ENCODE measurements at regions not wholly inside any gene's neighbourhood (a gene's known extent, or its start where the extent isn't known, plus 50 kb on each side); places are given as distances from the start of the nearest gene placed in this dataset.

DNA sequence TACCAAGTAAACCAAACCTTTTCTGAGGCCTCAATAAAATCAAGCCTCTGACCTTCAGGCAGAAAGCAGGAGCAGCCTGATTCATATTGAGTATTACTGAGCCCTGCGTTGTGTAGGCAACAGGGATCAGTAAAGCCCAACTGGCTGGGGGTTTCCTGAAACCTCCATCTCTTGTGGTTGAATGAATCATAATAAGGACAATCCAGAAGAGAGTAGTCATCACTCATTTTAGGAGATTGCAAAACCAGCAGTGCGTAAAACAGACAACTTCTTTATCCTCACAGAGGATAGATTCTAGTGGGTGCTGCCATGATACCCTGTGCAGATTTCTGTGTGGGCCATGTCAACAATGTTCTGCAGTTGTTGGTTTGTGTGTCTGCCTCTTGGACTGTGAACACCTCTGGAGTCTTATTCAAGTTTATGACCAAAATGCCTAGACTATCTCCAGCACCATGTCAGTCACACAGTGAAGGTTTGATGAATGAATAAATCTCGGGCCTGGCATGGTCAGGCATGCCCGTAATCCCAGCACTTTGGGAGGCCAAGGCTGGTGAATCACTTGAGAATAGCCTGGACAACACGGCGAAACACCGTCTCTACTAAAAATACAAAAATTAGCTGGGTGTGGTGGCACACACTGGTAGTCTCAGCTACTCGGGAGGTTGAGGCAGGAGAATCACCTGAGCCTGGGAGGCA lies 51.8 kb upstream of the RAB27B start:
- no peak for FAIRE-seq
- TF ChIP-seq CTBP2 (IDR thresholded peaks at IDR 0.05; ENCODE audit: borderline replicate concordance, insufficient read depth, insufficient read length, low read length) (no peak), EP300 (IDR thresholded peaks at IDR 0.05; ENCODE audit: borderline replicate concordance in 1 of 2, low read depth in 2 of 2, low read length in 2 of 2) (no peak), BRCA1 (IDR thresholded peaks at IDR 0.05; ENCODE audit: low read depth, low read length) (no peak), RNF2 (IDR thresholded peaks at IDR 0.05; ENCODE audit: borderline replicate concordance, low read depth, low read length, missing control alignments, poor library complexity, severe bottlenecking) (no peak), YY1 (IDR thresholded peaks at IDR 0.05; ENCODE audit: low read depth, low read length) (no peak), CEBPB (IDR thresholded peaks at IDR 0.05; ENCODE audit: low read depth, low read length) (no peak), RBBP5 (IDR thresholded peaks at IDR 0.05; ENCODE audit: borderline replicate concordance, low read depth, low read length) (no peak), SIN3A (conservative IDR thresholded peaks at IDR 0.05 in 1 of 2, IDR thresholded peaks at IDR 0.05 in 1 of 2; ENCODE audit: low read depth in 1 of 2, low read length in 2 of 2) (no peak), TBP (IDR thresholded peaks at IDR 0.05; ENCODE audit: low read depth, low read length) (no peak), RFX5 (IDR thresholded peaks at IDR 0.05; ENCODE audit: borderline replicate concordance, low read depth, low read length) (no peak), SAP30 (IDR thresholded peaks at IDR 0.05; ENCODE audit: insufficient read depth, insufficient replicate concordance, low read length) (no peak)
- TF ChIP-seq, protein P1, sequence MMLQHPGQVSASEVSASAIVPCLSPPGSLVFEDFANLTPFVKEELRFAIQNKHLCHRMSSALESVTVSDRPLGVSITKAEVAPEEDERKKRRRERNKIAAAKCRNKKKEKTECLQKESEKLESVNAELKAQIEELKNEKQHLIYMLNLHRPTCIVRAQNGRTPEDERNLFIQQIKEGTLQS (IDR thresholded peaks at IDR 0.05; ENCODE audit: insufficient read depth, low read depth, low read length), result no peak

More for the DNA sequence above, 51.8 kb upstream of the RAB27B start:
- H3K27me3 ChIP-seq (replicated peaks in 1 of 4; ENCODE audit: control insufficient read depth in 3 of 4, extremely low read depth in 1 of 4, insufficient read depth in 3 of 4, low read length in 3 of 4), result no peaks in the 10 kb centered on the region
- no peak overlapping the region for H2AK5ac ChIP-seq (ENCODE audit: low read depth, low read length)
- no peak overlapping the region for H3K4me3 ChIP-seq (ENCODE audit: extremely low read depth in 1 of 4, insufficient read depth in 2 of 4, low read depth in 3 of 4, low read length in 4 of 4)
- no peak overlapping the region for H3K18ac ChIP-seq (ENCODE audit: extremely low read depth, low read length)
- H4K20me1 ChIP-seq (replicated peaks in 1 of 2; ENCODE audit: control insufficient read depth in 1 of 2, insufficient read depth in 2 of 2, low read length in 2 of 2), result no peaks in the 10 kb centered on the region
- H2BK120ac ChIP-seq (replicated peaks; ENCODE audit: low read depth, low read length), result no peak overlapping the region
- no peaks in the 10 kb centered on the region for H3K9me3 ChIP-seq (ENCODE audit: insufficient read depth in 2 of 2, low read depth in 1 of 2, low read length in 1 of 2)
- no peak overlapping the region for H3K4ac ChIP-seq (replicated peaks; ENCODE audit: insufficient read length, low read depth, low read length)
- no peak overlapping the region for H3K56ac ChIP-seq (replicated peaks; ENCODE audit: insufficient read length, low read depth, low read length)
- no peak overlapping the region for H3K27ac ChIP-seq (ENCODE audit: low read depth, low read length)
- H3K36me3 ChIP-seq (ENCODE audit: control insufficient read depth in 2 of 4, insufficient read depth in 4 of 4, low read length in 3 of 4), result no peaks in the 10 kb centered on the region
- H3K14ac ChIP-seq (ENCODE audit: insufficient read length), result no peak overlapping the region
- no peak overlapping the region for H3K23ac ChIP-seq (ENCODE audit: insufficient read length)
- no peak overlapping the region for H4K5ac ChIP-seq (ENCODE audit: insufficient read length, low read depth, low read length)
- no peak overlapping the region for H3K9ac ChIP-seq (replicated peaks in 1 of 4; ENCODE audit: extremely low read depth in 1 of 4, low read depth in 3 of 4, low read length in 3 of 4)
- H2BK20ac ChIP-seq (ENCODE audit: low read length), result no peak overlapping the region
- H4K91ac ChIP-seq (replicated peaks; ENCODE audit: insufficient read length, low read length), result no peak overlapping the region
- no peaks in the 10 kb centered on the region for H3K23me2 ChIP-seq (ENCODE audit: low read depth, low read length)
- no peak overlapping the region for H2BK15ac ChIP-seq (ENCODE audit: low read length)
- no peak overlapping the region for H4K8ac ChIP-seq (ENCODE audit: extremely low read depth, insufficient read depth, low read length)
- H3K4me2 ChIP-seq (ENCODE audit: insufficient read depth in 1 of 2, low read depth in 2 of 2, low read length in 2 of 2), result no peak overlapping the region
- ChIA-PET CTCF (ENCODE audit: partially characterized antibody) (no interaction called here), POLR2A (ENCODE audit: partially characterized antibody) (no interaction called here)
- H3K79me2 ChIP-seq (ENCODE audit: control insufficient read depth in 1 of 2, insufficient read depth in 2 of 2, low read length in 2 of 2), result no peaks in the 10 kb centered on the region
- H2BK12ac ChIP-seq (ENCODE audit: low read depth, low read length), result no peak overlapping the region
- H3K4me1 ChIP-seq (replicated peaks in 1 of 4; ENCODE audit: control insufficient read depth in 3 of 4, insufficient read depth in 4 of 4, low read length in 3 of 4), result no peaks in the 10 kb centered on the region
- no peaks in the 10 kb centered on the region for H3K79me1 ChIP-seq (ENCODE audit: low read depth, low read length)
- no peak overlapping the region for H2BK5ac ChIP-seq (ENCODE audit: low read depth, low read length)
- WGBS, 2 experiments (ENCODE audit: extremely low coverage in 1 of 2, insufficient coverage in 1 of 2, insufficient read length in 1 of 2, insufficient replicate concordance in 2 of 2, low coverage in 1 of 2, low lambda C conversion rate in 2 of 2, missing lambda C conversion rate in 1 of 2), result 88% methylated on average over 8 of the region's 8 CpGs; no CpG with 5 or more reads in 1 of the 2 experiments
- no peak overlapping the region for H2AFZ ChIP-seq (ENCODE audit: low read length)
- DNase-seq (ENCODE audit: low read depth in 1 of 2, low spot score in 2 of 2), result no peak

All from H1 (cell line).